H9 (cell line): ENCODE measurements at regions not wholly inside any gene's neighbourhood (a gene's known extent, or its start where the extent isn't known, plus 50 kb on each side); places are given as distances from the start of the nearest gene placed in this dataset.

ENCODE experiments used
- DNase-seq: peaks from one replicate; pipeline ENCODE4 v3.0.0-alpha.2; 2017
- H2AFZ ChIP-seq: one replicate; pipeline ENCODE4 v1.6.1; 2013; ENCODE audit warnings: mild to moderate bottlenecking, low read length, control low read depth, moderate library complexity
- H2AK5ac ChIP-seq: 2 replicates; pipeline ENCODE4 v1.6.1; 2013; ENCODE audit warnings: low read length, control low read depth, mixed read lengths; ENCODE audit not compliant: insufficient read length
- H2BK120ac ChIP-seq: one replicate; pipeline ENCODE4 v1.6.1; 2013; ENCODE audit warnings: low read depth, mild to moderate bottlenecking, low read length, control low read depth, inconsistent platforms; ENCODE audit not compliant: poor library complexity, severe bottlenecking
- H2BK12ac ChIP-seq: 2 replicates; pipeline ENCODE4 v1.6.1; 2013; ENCODE audit warnings: low read length, control low read depth, mixed read lengths, low read depth; ENCODE audit not compliant: insufficient read length
- H2BK15ac ChIP-seq: 2 replicates; pipeline ENCODE4 v1.6.1; 2013; ENCODE audit warnings: low read depth, low read length, control low read depth
- H2BK20ac ChIP-seq: one replicate; pipeline ENCODE4 v1.6.1; 2013; ENCODE audit warnings: low read depth, mild to moderate bottlenecking, low read length, control low read depth, inconsistent platforms; ENCODE audit not compliant: poor library complexity, severe bottlenecking
- H2BK5ac ChIP-seq: 2 replicates; pipeline ENCODE4 v1.6.1; 2013; ENCODE audit warnings: low read length, control low read depth, mixed read lengths; ENCODE audit not compliant: insufficient read length
- H3K14ac ChIP-seq: 2 replicates; pipeline ENCODE4 v1.6.1; 2013; ENCODE audit warnings: low read length, control low read depth; ENCODE audit not compliant: insufficient read depth
- H3K18ac ChIP-seq: 2 replicates; pipeline ENCODE4 v1.6.1; 2013; ENCODE audit warnings: low read depth, mild to moderate bottlenecking, mixed read lengths, low read length, control low read depth; ENCODE audit not compliant: insufficient read length
- H3K23ac ChIP-seq: 2 replicates; pipeline ENCODE4 v1.6.1; 2013; ENCODE audit warnings: low read length, control low read depth, mixed read lengths, low read depth; ENCODE audit not compliant: insufficient read length
- H3K23me2 ChIP-seq: 2 replicates; pipeline ENCODE4 v1.6.1; 2013; ENCODE audit warnings: low read depth, mild to moderate bottlenecking, mixed read lengths, low read length, control low read depth; ENCODE audit not compliant: insufficient read length, poor library complexity, severe bottlenecking
- H3K27ac ChIP-seq: 2 replicates; pipeline ENCODE4 v1.5.1; 2013; ENCODE audit warnings: low read length, control low read depth, mixed read lengths, low read depth; ENCODE audit not compliant: insufficient read length
- H3K27me3 ChIP-seq: 2 replicates; pipeline ENCODE4 v1.6.1; 2013; ENCODE audit warnings: low read length, control low read depth, inconsistent platforms; ENCODE audit not compliant: insufficient read depth
- H3K4ac ChIP-seq: 2 replicates; pipeline ENCODE4 v1.6.1; 2013; ENCODE audit warnings: low read depth, mild to moderate bottlenecking, control low read depth, inconsistent platforms, low read length, moderate library complexity
- H3K4me1 ChIP-seq: 2 replicates; pipeline ENCODE4 v1.6.1; 2013; ENCODE audit warnings: low read length, control low read depth, inconsistent platforms; ENCODE audit not compliant: insufficient read depth
- H3K4me2 ChIP-seq: 2 replicates; pipeline ENCODE4 v1.6.1; 2013; ENCODE audit warnings: low read length, control low read depth, mixed read lengths; ENCODE audit not compliant: insufficient read length, insufficient read depth
- H3K56ac ChIP-seq: 2 replicates; pipeline ENCODE4 v1.6.1; 2013; ENCODE audit warnings: low read depth, mild to moderate bottlenecking, mixed read lengths, low read length, control low read depth; ENCODE audit not compliant: insufficient read length
- H3K79me1 ChIP-seq: 2 replicates; pipeline ENCODE4 v1.6.1; 2013; ENCODE audit warnings: low read depth, mild to moderate bottlenecking, moderate library complexity, low read length, control low read depth, inconsistent platforms; ENCODE audit not compliant: insufficient read depth, poor library complexity, severe bottlenecking
- H3K79me2 ChIP-seq: 2 replicates; pipeline ENCODE4 v1.6.1; 2013; ENCODE audit warnings: low read length, control low read depth, inconsistent platforms; ENCODE audit not compliant: insufficient read depth
- H3K9ac ChIP-seq: 2 replicates; pipeline ENCODE4 v1.6.1; 2013; ENCODE audit warnings: low read length, control low read depth, mixed read lengths; ENCODE audit not compliant: insufficient read length; ENCODE audit errors: extremely low read depth
- H3K9me3 ChIP-seq: one replicate; pipeline ENCODE4 v1.6.1; 2013; ENCODE audit warnings: low read depth, low read length, inconsistent platforms; ENCODE audit not compliant: control insufficient read depth
- H3T11ph ChIP-seq: one replicate; pipeline ENCODE4 v1.6.1; 2013; ENCODE audit warnings: mild to moderate bottlenecking, low read length, control low read depth, inconsistent platforms
- H4K20me1 ChIP-seq: one replicate; pipeline ENCODE4 v1.6.1; 2013; ENCODE audit not compliant: control insufficient read depth, insufficient read length, insufficient read depth
- H4K5ac ChIP-seq: 2 replicates; pipeline ENCODE4 v1.6.1; 2013; ENCODE audit warnings: low read depth, mild to moderate bottlenecking, mixed read lengths, low read length, control low read depth; ENCODE audit not compliant: insufficient read length
- H4K8ac ChIP-seq: replicated peaks from 2 replicates; pipeline ENCODE4 v1.6.1; 2013; ENCODE audit warnings: low read length, control low read depth, mixed read lengths, low read depth; ENCODE audit not compliant: insufficient read length
- H4K91ac ChIP-seq: 2 replicates; pipeline ENCODE4 v1.6.1; 2013; ENCODE audit warnings: low read depth, mild to moderate bottlenecking, moderate library complexity, mixed read lengths, low read length, control low read depth; ENCODE audit not compliant: insufficient read length
- H3K27ac Mint-ChIP-seq, 3 experiments: 2 replicates in 2 of 3; 3 replicates in 1 of 3; pipeline ENCODE4 v1.8.0; 2020 to 2021; ENCODE audit warnings: mixed read lengths in 3 of 3, mild to moderate bottlenecking in 1 of 3, moderate library complexity in 1 of 3
- H3K27me3 Mint-ChIP-seq: 2 replicates; pipeline ENCODE4 v1.8.0; 2021; ENCODE audit warnings: low read depth, mild to moderate bottlenecking, moderate library complexity, mixed read lengths
- H3K36me3 Mint-ChIP-seq, 3 experiments: 2 replicates in 2 of 3; 3 replicates in 1 of 3; pipeline ENCODE4 v1.8.0; 2020 to 2021; ENCODE audit warnings: low read depth in 3 of 3, mixed read lengths in 3 of 3; ENCODE audit not compliant: insufficient read depth in 1 of 3
- H3K4me1 Mint-ChIP-seq, 2 experiments: 2 replicates each; pipeline ENCODE4 v1.8.0; 2020; ENCODE audit warnings: mixed read lengths in 2 of 2
- H3K4me3 Mint-ChIP-seq, 2 experiments: 2 replicates in 1 of 2; 3 replicates in 1 of 2; pipeline ENCODE4 v1.8.0; 2020 to 2021; ENCODE audit warnings: mild to moderate bottlenecking in 2 of 2, mixed read lengths in 2 of 2, moderate library complexity in 1 of 2
- H3K9me3 Mint-ChIP-seq, 2 experiments: 2 replicates in 1 of 2; 3 replicates in 1 of 2; pipeline ENCODE4 v1.8.0; 2020; ENCODE audit warnings: mild to moderate bottlenecking in 2 of 2, mixed read lengths in 2 of 2, moderate library complexity in 1 of 2
- CTCF ChIP-seq: fragments of 200-600 bp; sonication (generic); conservative IDR thresholded peaks from 3 replicates; pipeline ENCODE4 v1.8.0; 2021; ENCODE audit warnings: antibody characterized with exemption, mild to moderate bottlenecking
- WGBS: extraction: QIAGEN DNeasy Blood & Tissue Kit; methylation state at CpG from one replicate; pipeline ENCODE4 v1.1.7; 2013; ENCODE audit warnings: missing lambda C conversion rate, low lambda C conversion rate, mixed read lengths; ENCODE audit not compliant: insufficient read length; ENCODE audit errors: extremely low coverage; 5-methylcytosine and 5-hydroxymethylcytosine counted together

- Histone ChIP-seq H4K5ac (no peak overlapping the region), H3K79me1 (no peaks in the 10 kb centered on the region), H4K8ac (no peak overlapping the region), H3K9me3 (no peaks in the 10 kb centered on the region), H4K91ac (no peak overlapping the region), H3K27ac (no peak overlapping the region), H3K18ac (no peak overlapping the region), H3K56ac (no peak overlapping the region), H4K20me1 (no peaks in the 10 kb centered on the region), H2AK5ac (no peak overlapping the region), H2BK15ac (no peak overlapping the region), H3K79me2 (no peaks in the 10 kb centered on the region), H2BK20ac (no peak overlapping the region), H2AFZ (no peak overlapping the region), H3K4ac (no peak overlapping the region), H3K9ac (no peak overlapping the region), H3T11ph (no peak overlapping the region), H3K4me1 (peaks cover 11% of the 10 kb centered on the region; the same call in 1 of the 2 replicates), H2BK5ac (no peak overlapping the region), H3K14ac (no peak overlapping the region; the same call in 1 of the 2 replicates), H3K23ac (no peak overlapping the region), H2BK120ac (no peak overlapping the region), H3K4me2 (no peak overlapping the region), H2BK12ac (no peak overlapping the region), H3K23me2 (no peaks in the 10 kb centered on the region), H3K27me3 (no peaks in the 10 kb centered on the region)
- no peak for TF ChIP-seq CTCF
- H3K9me3 Mint-ChIP-seq = peaks cover 0 to 2% of the 10 kb centered on the region in 2 experiments; a peak in 2 of 5 replicates
- no peak overlapping the region for H3K27ac Mint-ChIP-seq
- H3K4me1 Mint-ChIP-seq = peaks cover 30 to 35% of the 10 kb centered on the region in 2 experiments
- no peaks in the 10 kb centered on the region for H3K36me3 Mint-ChIP-seq
- no CpG with 5 or more reads among the region's 3 CpGs for WGBS
- H3K27me3 Mint-ChIP-seq = peaks cover 10% of the 10 kb centered on the region
- no peak overlapping the region for H3K4me3 Mint-ChIP-seq
- no peak for DNase-seq
These were observed 360.0 kb upstream of the SFSWAP start for GRCh38 chr12:131350943-131351318.
